A549 (cell line): ENCODE measurements at regions not wholly inside any gene's neighbourhood (a gene's known extent, or its start where the extent isn't known, plus 50 kb on each side); places are given as distances from the start of the nearest gene placed in this dataset.

Experiments used
- CTCF ChIP-seq: fragments of >200 bp; sonication (Bioruptor Twin); formaldehyde crosslinking; IDR thresholded peaks from 3 replicates; pipeline ENCODE4 v1.5.1; 2016
- POLR2A ChIP-seq: IDR thresholded peaks from 2 replicates; pipeline ENCODE4 v1.6.1; 2012; ENCODE audit warnings: mild to moderate bottlenecking, low read length
- RNF2 ChIP-seq: fragments of 200-600 bp; sonication (generic); IDR thresholded peaks from 2 replicates; pipeline ENCODE4 v1.6.1; 2016; ENCODE audit warnings: low read depth, mild to moderate bottlenecking, antibody characterized with exemption, moderate library complexity, borderline replicate concordance
- SREBF2 ChIP-seq: fragments of 450-650 bp; IDR thresholded peaks from 2 replicates; pipeline ENCODE4 v1.6.1; 2014; ENCODE audit warnings: mild to moderate bottlenecking, moderate library complexity
- ZC3H11A ChIP-seq: fragments of 450-650 bp; IDR thresholded peaks from 2 replicates; pipeline ENCODE4 v1.6.1; 2014; ENCODE audit warnings: antibody characterized with exemption, mild to moderate bottlenecking
- ZNF302 ChIP-seq: fragments of 250-450 bp; sonication (Bioruptor Pico); IDR thresholded peaks from 2 replicates; pipeline ENCODE4 v1.9.0; 2021; ENCODE audit warnings: inconsistent platforms, mild to moderate bottlenecking, moderate library complexity

- TF ChIP-seq CTCF (no peak), RNF2 (no peak), SREBF2 (no peak), ZC3H11A (no peak), POLR2A (no peak), ZNF302 (no peak)
Observed at GRCh38 chr9:90442723-90443122, 199.9 kb downstream of the DIRAS2 start.
